H9 (cell line): ENCODE measurements at regions not wholly inside any gene's neighbourhood (a gene's known extent, or its start where the extent isn't known, plus 50 kb on each side); places are given as distances from the start of the nearest gene placed in this dataset.

ENCODE experiments used
- DNase-seq: peaks from one replicate; pipeline ENCODE4 v3.0.0-alpha.2; 2017
- H2AFZ ChIP-seq: one replicate; pipeline ENCODE4 v1.6.1; 2013; ENCODE audit warnings: mild to moderate bottlenecking, low read length, control low read depth, moderate library complexity
- H2AK5ac ChIP-seq: 2 replicates; pipeline ENCODE4 v1.6.1; 2013; ENCODE audit warnings: low read length, control low read depth, mixed read lengths; ENCODE audit not compliant: insufficient read length
- H2BK120ac ChIP-seq: one replicate; pipeline ENCODE4 v1.6.1; 2013; ENCODE audit warnings: low read depth, mild to moderate bottlenecking, low read length, control low read depth, inconsistent platforms; ENCODE audit not compliant: poor library complexity, severe bottlenecking
- H2BK12ac ChIP-seq: 2 replicates; pipeline ENCODE4 v1.6.1; 2013; ENCODE audit warnings: low read length, control low read depth, mixed read lengths, low read depth; ENCODE audit not compliant: insufficient read length
- H2BK15ac ChIP-seq: 2 replicates; pipeline ENCODE4 v1.6.1; 2013; ENCODE audit warnings: low read depth, low read length, control low read depth
- H2BK20ac ChIP-seq: one replicate; pipeline ENCODE4 v1.6.1; 2013; ENCODE audit warnings: low read depth, mild to moderate bottlenecking, low read length, control low read depth, inconsistent platforms; ENCODE audit not compliant: poor library complexity, severe bottlenecking
- H2BK5ac ChIP-seq: 2 replicates; pipeline ENCODE4 v1.6.1; 2013; ENCODE audit warnings: low read length, control low read depth, mixed read lengths; ENCODE audit not compliant: insufficient read length
- H3K14ac ChIP-seq: 2 replicates; pipeline ENCODE4 v1.6.1; 2013; ENCODE audit warnings: low read length, control low read depth; ENCODE audit not compliant: insufficient read depth
- H3K18ac ChIP-seq: 2 replicates; pipeline ENCODE4 v1.6.1; 2013; ENCODE audit warnings: low read depth, mild to moderate bottlenecking, mixed read lengths, low read length, control low read depth; ENCODE audit not compliant: insufficient read length
- H3K23ac ChIP-seq: 2 replicates; pipeline ENCODE4 v1.6.1; 2013; ENCODE audit warnings: low read length, control low read depth, mixed read lengths, low read depth; ENCODE audit not compliant: insufficient read length
- H3K23me2 ChIP-seq: 2 replicates; pipeline ENCODE4 v1.6.1; 2013; ENCODE audit warnings: low read depth, mild to moderate bottlenecking, mixed read lengths, low read length, control low read depth; ENCODE audit not compliant: insufficient read length, poor library complexity, severe bottlenecking
- H3K27ac ChIP-seq: 2 replicates; pipeline ENCODE4 v1.5.1; 2013; ENCODE audit warnings: low read length, control low read depth, mixed read lengths, low read depth; ENCODE audit not compliant: insufficient read length
- H3K27me3 ChIP-seq: 2 replicates; pipeline ENCODE4 v1.6.1; 2013; ENCODE audit warnings: low read length, control low read depth, inconsistent platforms; ENCODE audit not compliant: insufficient read depth
- H3K4ac ChIP-seq: 2 replicates; pipeline ENCODE4 v1.6.1; 2013; ENCODE audit warnings: low read depth, mild to moderate bottlenecking, control low read depth, inconsistent platforms, low read length, moderate library complexity
- H3K4me1 ChIP-seq: 2 replicates; pipeline ENCODE4 v1.6.1; 2013; ENCODE audit warnings: low read length, control low read depth, inconsistent platforms; ENCODE audit not compliant: insufficient read depth
- H3K4me2 ChIP-seq: 2 replicates; pipeline ENCODE4 v1.6.1; 2013; ENCODE audit warnings: low read length, control low read depth, mixed read lengths; ENCODE audit not compliant: insufficient read length, insufficient read depth
- H3K56ac ChIP-seq: 2 replicates; pipeline ENCODE4 v1.6.1; 2013; ENCODE audit warnings: low read depth, mild to moderate bottlenecking, mixed read lengths, low read length, control low read depth; ENCODE audit not compliant: insufficient read length
- H3K79me1 ChIP-seq: 2 replicates; pipeline ENCODE4 v1.6.1; 2013; ENCODE audit warnings: low read depth, mild to moderate bottlenecking, moderate library complexity, low read length, control low read depth, inconsistent platforms; ENCODE audit not compliant: insufficient read depth, poor library complexity, severe bottlenecking
- H3K79me2 ChIP-seq: 2 replicates; pipeline ENCODE4 v1.6.1; 2013; ENCODE audit warnings: low read length, control low read depth, inconsistent platforms; ENCODE audit not compliant: insufficient read depth
- H3K9ac ChIP-seq: 2 replicates; pipeline ENCODE4 v1.6.1; 2013; ENCODE audit warnings: low read length, control low read depth, mixed read lengths; ENCODE audit not compliant: insufficient read length; ENCODE audit errors: extremely low read depth
- H3K9me3 ChIP-seq: one replicate; pipeline ENCODE4 v1.6.1; 2013; ENCODE audit warnings: low read depth, low read length, inconsistent platforms; ENCODE audit not compliant: control insufficient read depth
- H3T11ph ChIP-seq: one replicate; pipeline ENCODE4 v1.6.1; 2013; ENCODE audit warnings: mild to moderate bottlenecking, low read length, control low read depth, inconsistent platforms
- H4K20me1 ChIP-seq: one replicate; pipeline ENCODE4 v1.6.1; 2013; ENCODE audit not compliant: control insufficient read depth, insufficient read length, insufficient read depth
- H4K5ac ChIP-seq: 2 replicates; pipeline ENCODE4 v1.6.1; 2013; ENCODE audit warnings: low read depth, mild to moderate bottlenecking, mixed read lengths, low read length, control low read depth; ENCODE audit not compliant: insufficient read length
- H4K8ac ChIP-seq: replicated peaks from 2 replicates; pipeline ENCODE4 v1.6.1; 2013; ENCODE audit warnings: low read length, control low read depth, mixed read lengths, low read depth; ENCODE audit not compliant: insufficient read length
- H4K91ac ChIP-seq: 2 replicates; pipeline ENCODE4 v1.6.1; 2013; ENCODE audit warnings: low read depth, mild to moderate bottlenecking, moderate library complexity, mixed read lengths, low read length, control low read depth; ENCODE audit not compliant: insufficient read length
- H3K27ac Mint-ChIP-seq, 3 experiments: 2 replicates in 2 of 3; 3 replicates in 1 of 3; pipeline ENCODE4 v1.8.0; 2020 to 2021; ENCODE audit warnings: mixed read lengths in 3 of 3, mild to moderate bottlenecking in 1 of 3, moderate library complexity in 1 of 3
- H3K27me3 Mint-ChIP-seq: 2 replicates; pipeline ENCODE4 v1.8.0; 2021; ENCODE audit warnings: low read depth, mild to moderate bottlenecking, moderate library complexity, mixed read lengths
- H3K36me3 Mint-ChIP-seq, 3 experiments: 2 replicates in 2 of 3; 3 replicates in 1 of 3; pipeline ENCODE4 v1.8.0; 2020 to 2021; ENCODE audit warnings: low read depth in 3 of 3, mixed read lengths in 3 of 3; ENCODE audit not compliant: insufficient read depth in 1 of 3
- H3K4me1 Mint-ChIP-seq, 2 experiments: 2 replicates each; pipeline ENCODE4 v1.8.0; 2020; ENCODE audit warnings: mixed read lengths in 2 of 2
- H3K4me3 Mint-ChIP-seq, 2 experiments: 2 replicates in 1 of 2; 3 replicates in 1 of 2; pipeline ENCODE4 v1.8.0; 2020 to 2021; ENCODE audit warnings: mild to moderate bottlenecking in 2 of 2, mixed read lengths in 2 of 2, moderate library complexity in 1 of 2
- H3K9me3 Mint-ChIP-seq, 2 experiments: 2 replicates in 1 of 2; 3 replicates in 1 of 2; pipeline ENCODE4 v1.8.0; 2020; ENCODE audit warnings: mild to moderate bottlenecking in 2 of 2, mixed read lengths in 2 of 2, moderate library complexity in 1 of 2
- CTCF ChIP-seq: fragments of 200-600 bp; sonication (generic); conservative IDR thresholded peaks from 3 replicates; pipeline ENCODE4 v1.8.0; 2021; ENCODE audit warnings: antibody characterized with exemption, mild to moderate bottlenecking
- WGBS: extraction: QIAGEN DNeasy Blood & Tissue Kit; methylation state at CpG from one replicate; pipeline ENCODE4 v1.1.7; 2013; ENCODE audit warnings: missing lambda C conversion rate, low lambda C conversion rate, mixed read lengths; ENCODE audit not compliant: insufficient read length; ENCODE audit errors: extremely low coverage; 5-methylcytosine and 5-hydroxymethylcytosine counted together

- Histone ChIP-seq H3K56ac (no peak overlapping the region), H2AK5ac (no peak overlapping the region), H4K5ac (no peak overlapping the region), H3T11ph (no peak overlapping the region), H3K27ac (no peak overlapping the region), H3K27me3 (no peaks in the 10 kb centered on the region), H4K91ac (no peak overlapping the region), H4K20me1 (no peaks in the 10 kb centered on the region), H2AFZ (no peak overlapping the region), H3K79me1 (no peaks in the 10 kb centered on the region), H2BK120ac (no peak overlapping the region), H3K14ac (no peak overlapping the region), H3K4ac (no peak overlapping the region), H2BK5ac (no peak overlapping the region), H3K79me2 (no peaks in the 10 kb centered on the region), H2BK12ac (no peak overlapping the region), H3K9ac (no peak overlapping the region), H3K23ac (no peak overlapping the region), H2BK20ac (no peak overlapping the region), H2BK15ac (no peak overlapping the region), H3K18ac (no peak overlapping the region), H3K23me2 (no peaks in the 10 kb centered on the region), H3K4me2 (no peak overlapping the region), H4K8ac (no peak overlapping the region), H3K9me3 (no peaks in the 10 kb centered on the region), H3K4me1 (peaks cover 6% of the 10 kb centered on the region; the same call in 1 of the 2 replicates)
- WGBS: no CpG with 5 or more reads among the region's 8 CpGs
- H3K27ac Mint-ChIP-seq: no peak overlapping the region
- no peak overlapping the region for H3K4me3 Mint-ChIP-seq
- H3K36me3 Mint-ChIP-seq: no peaks in the 10 kb centered on the region
- H3K9me3 Mint-ChIP-seq: no peaks in the 10 kb centered on the region
- no peak for TF ChIP-seq CTCF
- DNase-seq: no peak
- H3K4me1 Mint-ChIP-seq: peaks cover 6% of the 10 kb centered on the region in 2 experiments
- H3K27me3 Mint-ChIP-seq: no peaks in the 10 kb centered on the region
Observed at GRCh38 chr7:50178166-50178565, 85.1 kb upstream of the ZPBP start.
